ENCODE measurements at regions not wholly inside any gene's neighbourhood (a gene's known extent, or its start where the extent isn't known, plus 50 kb on each side); places are given as distances from the start of the nearest gene placed in this dataset.

GRCh38 chr7:95662987-95663386, 66.7 kb upstream of the PDK4 start:
- TF ChIP-seq CTCF (IDR thresholded peaks at IDR 0.05) (no peak), EZH2 (IDR thresholded peaks at IDR 0.05) (no peak)
